ENCODE measurements at regions not wholly inside any gene's neighbourhood (a gene's known extent, or its start where the extent isn't known, plus 50 kb on each side); places are given as distances from the start of the nearest gene placed in this dataset.

DNA sequence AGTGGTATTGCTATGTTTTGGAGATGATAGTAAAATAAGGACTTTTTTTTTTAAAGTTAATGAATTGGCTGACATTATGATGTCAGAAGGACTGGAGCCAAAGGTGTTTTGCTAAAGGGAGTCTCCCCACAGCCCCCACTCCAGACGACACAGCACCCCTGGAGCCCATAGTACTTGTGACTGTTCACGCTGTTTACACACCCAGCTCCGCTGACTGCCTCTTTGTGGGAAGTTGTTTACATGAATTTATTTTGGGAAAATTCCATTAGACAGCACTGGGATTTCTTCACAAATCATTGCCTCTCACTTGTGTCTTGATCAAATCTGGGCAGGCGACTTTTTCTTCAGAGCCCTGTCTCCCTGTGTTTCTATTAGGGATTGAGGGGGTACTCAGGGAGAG, 108.6 kb downstream of the C17orf67 start:
- TF ChIP-seq, protein P1, sequence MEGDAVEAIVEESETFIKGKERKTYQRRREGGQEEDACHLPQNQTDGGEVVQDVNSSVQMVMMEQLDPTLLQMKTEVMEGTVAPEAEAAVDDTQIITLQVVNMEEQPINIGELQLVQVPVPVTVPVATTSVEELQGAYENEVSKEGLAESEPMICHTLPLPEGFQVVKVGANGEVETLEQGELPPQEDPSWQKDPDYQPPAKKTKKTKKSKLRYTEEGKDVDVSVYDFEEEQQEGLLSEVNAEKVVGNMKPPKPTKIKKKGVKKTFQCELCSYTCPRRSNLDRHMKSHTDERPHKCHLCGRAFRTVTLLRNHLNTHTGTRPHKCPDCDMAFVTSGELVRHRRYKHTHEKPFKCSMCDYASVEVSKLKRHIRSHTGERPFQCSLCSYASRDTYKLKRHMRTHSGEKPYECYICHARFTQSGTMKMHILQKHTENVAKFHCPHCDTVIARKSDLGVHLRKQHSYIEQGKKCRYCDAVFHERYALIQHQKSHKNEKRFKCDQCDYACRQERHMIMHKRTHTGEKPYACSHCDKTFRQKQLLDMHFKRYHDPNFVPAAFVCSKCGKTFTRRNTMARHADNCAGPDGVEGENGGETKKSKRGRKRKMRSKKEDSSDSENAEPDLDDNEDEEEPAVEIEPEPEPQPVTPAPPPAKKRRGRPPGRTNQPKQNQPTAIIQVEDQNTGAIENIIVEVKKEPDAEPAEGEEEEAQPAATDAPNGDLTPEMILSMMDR (conservative IDR thresholded peaks at IDR 0.05): no peak
- no peak for TF ChIP-seq EZH2 (IDR thresholded peaks at IDR 0.05; ENCODE audit: low read depth)
